Adrenal gland (tissue), 5 donors: ENCODE measurements at regions not wholly inside any gene's neighbourhood (a gene's known extent, or its start where the extent isn't known, plus 50 kb on each side); places are given as distances from the start of the nearest gene placed in this dataset.

Experiments used
- CTCF ChIP-seq, 6 experiments: fragments of 450-650 bp in 4 of 6; fragments of 200-600 bp in 2 of 6; sonication (generic) in 1 of 6; IDR thresholded peaks; 1 replicate in 5 of 6; 2 replicates in 1 of 6; pipeline versions ENCODE4 v1.5.1 to v1.8.0; 2016 to 2021; ENCODE audit warnings: antibody characterized with exemption in 6 of 6, mild to moderate bottlenecking in 2 of 6, moderate library complexity in 1 of 6
- POLR2A ChIP-seq, 2 donors: fragments of 450-650 bp; IDR thresholded peaks; one replicate each; pipeline ENCODE4 v1.6.1; 2017; ENCODE audit warnings: antibody characterized with exemption in 2 of 2, mild to moderate bottlenecking in 2 of 2, moderate library complexity in 1 of 2
- donor health status: DM: no; HTN: no; CAD: no.

GRCh38 chrX:39709812-39710211 lies 387.9 kb downstream of the BCOR start:
- TF ChIP-seq CTCF (IDR thresholded peaks at IDR 0.05) (no peak), POLR2A (IDR thresholded peaks at IDR 0.05) (no peak)
